Kidney (tissue), 13 donors: ENCODE measurements at regions not wholly inside any gene's neighbourhood (a gene's known extent, or its start where the extent isn't known, plus 50 kb on each side); places are given as distances from the start of the nearest gene placed in this dataset.

Experiments used
- DNase-seq, 5 donors: peaks; one replicate each; pipeline ENCODE4 v3.0.0-alpha.2; 2013 to 2020
- FAIRE-seq: peaks from 2 replicates; lab custom pipeline; 2012; peaks lifted over from hg19 to GRCh38; lab: Jason Lieb, UNC
- H3K27ac ChIP-seq, 2 donors: one replicate each; pipeline ENCODE4 v1.7.0; 2013; ENCODE audit warnings: low read depth in 2 of 2, low read length in 2 of 2, inconsistent platforms in 1 of 2
- H3K27me3 ChIP-seq: one replicate; pipeline ENCODE4 v1.7.1; 2013; ENCODE audit warnings: low read length, inconsistent platforms; ENCODE audit not compliant: control insufficient read depth, insufficient read depth
- H3K36me3 ChIP-seq, 3 donors: one replicate each; pipeline versions ENCODE4 v1.7.0 to v1.7.1; 2013; ENCODE audit warnings: low read length in 3 of 3, control low read depth in 1 of 3, inconsistent platforms in 1 of 3; ENCODE audit not compliant: insufficient read depth in 3 of 3, control insufficient read depth in 2 of 3
- H3K4me1 ChIP-seq, 3 donors: one replicate each; pipeline versions ENCODE4 v1.7.0 to v1.7.1; 2013; ENCODE audit warnings: low read length in 3 of 3, inconsistent platforms in 1 of 3, low read depth in 1 of 3; ENCODE audit not compliant: control insufficient read depth in 2 of 3, insufficient read depth in 2 of 3
- H3K4me3 ChIP-seq, 3 donors: one replicate each; pipeline versions ENCODE4 v1.7.0 to v1.8.1; 2013; ENCODE audit warnings: low read length in 3 of 3, control low read depth in 1 of 3, inconsistent platforms in 1 of 3
- H3K9ac ChIP-seq, 3 donors: one replicate each; pipeline versions ENCODE4 v1.7.0 to v1.7.1; 2013; ENCODE audit warnings: low read length in 3 of 3, control low read depth in 1 of 3, inconsistent platforms in 1 of 3
- H3K9me3 ChIP-seq, 3 donors: one replicate each; pipeline versions ENCODE4 v1.7.0 to v1.7.1; 2013; ENCODE audit warnings: low read length in 3 of 3, control low read depth in 1 of 3, inconsistent platforms in 1 of 3; ENCODE audit not compliant: control insufficient read depth in 2 of 3, insufficient read depth in 1 of 3
- CTCF ChIP-seq: IDR thresholded peaks from 3 replicates; pipeline ENCODE4 v1.5.1; 2012; ENCODE audit warnings: mild to moderate bottlenecking, moderate library complexity, borderline replicate concordance; ENCODE audit not compliant: insufficient read depth; ENCODE audit errors: extremely low read depth
- intact Hi-C: fragments of 100-400 bp; cut with DNase I; formaldehyde crosslinking; loops from one replicate; pipeline ENCODE4 v1.11.1; 2022
- donor health status: control.
- donor health status: control.
- donor health status: control.
- donor health status: control.
- donor health status: control.
- donor health status: DM: yes; HTN: yes; CAD: no.
- donor health status: Normal renal cell carcinoma (clear cell type).

- Histone ChIP-seq H3K27me3 (no peaks in the 10 kb centered on the region), H3K4me3 (no peak overlapping the region), H3K27ac (no peak overlapping the region), H3K9ac (no peak overlapping the region), H3K4me1 (no peaks in the 10 kb centered on the region), H3K36me3 (no peaks in the 10 kb centered on the region), H3K9me3 (no peaks in the 10 kb centered on the region)
- TF ChIP-seq CTCF: no peak
- DNase-seq (no peak), FAIRE-seq (no peak)
- intact Hi-C loops: no loop called here
Observed at GRCh38 chr11:23095650-23096189, 235.4 kb upstream of the CCDC179 start.

DNA sequence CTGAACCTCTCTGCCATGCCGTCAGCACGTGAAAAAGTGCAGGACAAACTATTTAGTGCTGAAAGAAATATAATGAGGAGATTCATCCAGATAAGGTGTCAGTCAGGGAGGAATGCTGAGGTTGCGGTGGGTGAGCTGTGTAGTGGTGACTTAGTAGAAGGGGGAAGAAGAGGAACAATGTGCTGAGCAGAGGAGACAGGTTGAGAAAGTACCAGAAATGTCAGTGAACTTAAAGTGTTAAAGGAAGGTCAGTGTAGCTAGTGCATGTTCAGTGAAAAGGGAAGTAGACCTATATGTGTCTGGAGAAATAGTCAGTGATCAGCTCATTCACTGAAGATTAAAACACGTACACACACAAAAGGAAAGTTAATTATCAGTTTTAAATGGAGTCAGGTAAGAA lies 237.6 kb upstream of the CCDC179 start:
- Histone ChIP-seq H3K27me3 (no peaks in the 10 kb centered on the region), H3K9ac (no peak overlapping the region), H3K4me3 (no peak overlapping the region), H3K4me1 (no peaks in the 10 kb centered on the region), H3K27ac (no peak overlapping the region), H3K9me3 (no peaks in the 10 kb centered on the region), H3K36me3 (no peaks in the 10 kb centered on the region)
- DNase-seq: no peak
- intact Hi-C loops: no loop called here
- TF ChIP-seq CTCF: no peak
- no peak for FAIRE-seq

GRCh38 chr11:23099256-23099655 lies 239.0 kb upstream of the CCDC179 start:
- DNase-seq (no peak), FAIRE-seq (no peak)
- no peaks in the 10 kb centered on the region for H3K4me1 ChIP-seq
- no peaks in the 10 kb centered on the region for H3K27me3 ChIP-seq
- H3K4me3 ChIP-seq: no peak overlapping the region
- H3K36me3 ChIP-seq: no peaks in the 10 kb centered on the region
- H3K9ac ChIP-seq: no peak overlapping the region
- H3K9me3 ChIP-seq: no peaks in the 10 kb centered on the region
- intact Hi-C loops: no loop called here
- H3K27ac ChIP-seq: no peak overlapping the region
- no peak for TF ChIP-seq CTCF

GRCh38 chr11:23100726-23101125 lies 240.5 kb upstream of the CCDC179 start:
- TF ChIP-seq CTCF: no peak
- intact Hi-C loops: no loop called here
- H3K27ac ChIP-seq: no peak overlapping the region
- no peak for DNase-seq
- H3K9me3 ChIP-seq: no peaks in the 10 kb centered on the region
- no peaks in the 10 kb centered on the region for H3K36me3 ChIP-seq
- H3K9ac ChIP-seq: no peak overlapping the region
- no peak for FAIRE-seq
- H3K4me3 ChIP-seq: no peak overlapping the region
- H3K4me1 ChIP-seq: no peaks in the 10 kb centered on the region
- no peaks in the 10 kb centered on the region for H3K27me3 ChIP-seq
